ENCODE measurements at regions not wholly inside any gene's neighbourhood (a gene's known extent, or its start where the extent isn't known, plus 50 kb on each side); places are given as distances from the start of the nearest gene placed in this dataset.

DNA sequence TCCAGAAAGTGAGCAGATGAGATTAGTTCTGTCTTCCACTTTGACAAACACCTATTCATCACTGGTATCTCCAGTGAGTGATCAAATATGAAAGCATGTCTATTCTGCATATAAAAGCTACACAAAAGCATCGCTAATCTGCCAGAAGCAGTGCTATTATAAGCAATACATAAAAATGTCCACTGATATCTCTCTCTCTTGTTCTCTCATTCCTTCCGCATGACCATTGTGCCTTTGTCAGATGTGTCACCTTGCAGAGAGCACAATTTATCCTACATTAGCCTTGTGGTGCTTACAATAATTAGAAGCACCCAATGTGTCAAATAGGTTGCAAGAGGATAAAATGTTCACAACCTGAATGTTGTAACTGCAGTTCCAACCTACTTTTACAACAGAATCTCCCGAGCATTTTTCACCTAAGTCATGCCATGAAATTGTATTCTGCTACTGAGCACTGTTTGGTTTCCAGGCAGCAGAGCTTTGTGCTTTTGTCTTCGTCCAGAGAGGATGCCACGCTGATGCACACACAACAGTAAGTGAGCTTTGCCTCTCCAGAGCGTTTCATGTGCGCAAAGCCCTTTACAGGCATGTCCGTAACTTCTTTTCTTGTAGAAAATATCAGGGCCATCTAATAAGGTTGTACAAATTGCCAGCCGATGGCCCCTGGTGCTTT, 198.7 kb upstream of the PLD5 start:
- Histone ChIP-seq H4K20me1 (ENCODE audit: insufficient read depth) (no peaks in the 10 kb centered on the region), H3K4me2 (ENCODE audit: low read length) (no peak overlapping the region), H3K4me1 (ENCODE audit: control insufficient read depth in 1 of 2, insufficient read depth in 2 of 2, low read length in 2 of 2) (no peaks in the 10 kb centered on the region), H3K27ac (ENCODE audit: low read depth, low read length) (no peak overlapping the region), H2AFZ (ENCODE audit: low read depth, low read length, poor library complexity, severe bottlenecking) (no peak overlapping the region), H3K36me3 (ENCODE audit: control insufficient read depth in 1 of 2, insufficient read depth in 2 of 2, low read length in 2 of 2) (no peaks in the 10 kb centered on the region), H3K9ac (ENCODE audit: low read length) (no peak overlapping the region), H3K27me3 (ENCODE audit: insufficient read depth, low read length) (no peaks in the 10 kb centered on the region; the same call in 1 of the 2 replicates), H3K4me3 (replicated peaks in 1 of 2; ENCODE audit: low read depth in 1 of 2, low read length in 2 of 2) (no peak overlapping the region), H3K79me2 (ENCODE audit: insufficient read depth, low read length) (no peaks in the 10 kb centered on the region), H3K9me3 (ENCODE audit: control insufficient read depth in 1 of 2, insufficient read depth in 1 of 2, low read depth in 1 of 2, low read length in 2 of 2) (no peaks in the 10 kb centered on the region), H3K9me2 (ENCODE audit: insufficient read depth) (no peaks in the 10 kb centered on the region)
- DNase-seq (ENCODE audit: low read depth, low spot score): no peak
- ChIA-PET CTCF (no interaction called here), RAD21 (ENCODE audit: low non-redundant PET in 1 of 2, low total read pairs in 2 of 2, uncharacterized antibody in 2 of 2, unreplicated experiment in 2 of 2) (no interaction called here), POLR2A (no interaction called here)
- TF ChIP-seq EZH2 (IDR thresholded peaks at IDR 0.05): no peak
- no peak for TF ChIP-seq SRF (IDR thresholded peaks at IDR 0.05; ENCODE audit: low read depth)
- no peak for TF ChIP-seq ZFX (IDR thresholded peaks at IDR 0.05)
- TF ChIP-seq SIN3A (IDR thresholded peaks at IDR 0.05; ENCODE audit: low read depth): no peak
- no peak for TF ChIP-seq CBX3 (IDR thresholded peaks at IDR 0.05; ENCODE audit: low read depth)
- intact Hi-C loops (cut with micrococcal nuclease): no loop called here
- no TSS peak for BruUV-seq (replicated peaks)
- ATAC-seq: no peak

GRCh38 chr1:242718967-242719366, 194.5 kb upstream of the PLD5 start:
- H3K79me2 ChIP-seq (ENCODE audit: insufficient read depth, low read length): no peaks in the 10 kb centered on the region
- no peaks in the 10 kb centered on the region for H3K9me3 ChIP-seq (ENCODE audit: control insufficient read depth in 1 of 2, insufficient read depth in 1 of 2, low read depth in 1 of 2, low read length in 2 of 2)
- H3K27ac ChIP-seq (ENCODE audit: low read depth, low read length): no peak overlapping the region
- no peaks in the 10 kb centered on the region for H4K20me1 ChIP-seq (ENCODE audit: insufficient read depth)
- no peak for TF ChIP-seq POLR2AphosphoS5 (IDR thresholded peaks at IDR 0.05; ENCODE audit: low read depth, low read length)
- TF ChIP-seq, protein P1, sequence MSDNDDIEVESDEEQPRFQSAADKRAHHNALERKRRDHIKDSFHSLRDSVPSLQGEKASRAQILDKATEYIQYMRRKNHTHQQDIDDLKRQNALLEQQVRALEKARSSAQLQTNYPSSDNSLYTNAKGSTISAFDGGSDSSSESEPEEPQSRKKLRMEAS (IDR thresholded peaks at IDR 0.05): no peak
- TF ChIP-seq EGR1 (IDR thresholded peaks at IDR 0.05; ENCODE audit: low read depth): no peak
- intact Hi-C loops (cut with micrococcal nuclease): no loop called here
- no peak overlapping the region for H3K9ac ChIP-seq (ENCODE audit: low read length)
- H3K27me3 ChIP-seq (ENCODE audit: insufficient read depth, low read length): no peaks in the 10 kb centered on the region
- RAD21 ChIA-PET (ENCODE audit: low non-redundant PET in 1 of 2, low total read pairs in 2 of 2, uncharacterized antibody in 2 of 2, unreplicated experiment in 2 of 2): no interaction called here
- H3K9me2 ChIP-seq (ENCODE audit: insufficient read depth): no peaks in the 10 kb centered on the region
- H3K36me3 ChIP-seq (ENCODE audit: control insufficient read depth in 1 of 2, insufficient read depth in 2 of 2, low read length in 2 of 2): no peaks in the 10 kb centered on the region
- no peak overlapping the region for H3K4me2 ChIP-seq (ENCODE audit: low read length)
- CTCF ChIA-PET: no interaction called here
- ATAC-seq (no peak), DNase-seq (ENCODE audit: low read depth, low spot score) (no peak)
- POLR2A ChIA-PET: no interaction called here
- no peak overlapping the region for H2AFZ ChIP-seq (ENCODE audit: low read depth, low read length, poor library complexity, severe bottlenecking)
- BruUV-seq (replicated peaks): no TSS peak
- no peaks in the 10 kb centered on the region for H3K4me1 ChIP-seq (ENCODE audit: control insufficient read depth in 1 of 2, insufficient read depth in 2 of 2, low read length in 2 of 2)
- H3K4me3 ChIP-seq (replicated peaks in 1 of 2; ENCODE audit: low read depth in 1 of 2, low read length in 2 of 2): no peak overlapping the region
